Erythroblast (primary cell): ENCODE measurements at regions not wholly inside any gene's neighbourhood (a gene's known extent, or its start where the extent isn't known, plus 50 kb on each side); places are given as distances from the start of the nearest gene placed in this dataset.

ENCODE experiments used
- DNase-seq, 2 experiments: peaks; one replicate each; lab custom pipeline; 2025; lab: John Stamatoyannopoulos, UW
- GATA1 ChIP-seq: IDR thresholded peaks from 2 replicates; pipeline ENCODE4 v1.6.1; 2011; ENCODE audit warnings: low read depth, mild to moderate bottlenecking, control low read depth, low read length, moderate library complexity
- POLR2A ChIP-seq: IDR thresholded peaks from 2 replicates; pipeline ENCODE4 v1.6.1; 2011; ENCODE audit warnings: mild to moderate bottlenecking, low read length

- no peak for TF ChIP-seq POLR2A
- TF ChIP-seq GATA1, result no peak
These were observed 545.0 kb upstream of the EPHA7 start for GRCh38 chr6:93964321-93964720.

GRCh38 chr6:93962566-93962965 lies 543.2 kb upstream of the EPHA7 start:
- TF ChIP-seq GATA1, result no peak
- no peak for TF ChIP-seq POLR2A
- DNase-seq, result no peak

More at GRCh38 chr6:93964321-93964720, 545.0 kb upstream of the EPHA7 start:
- no peak for DNase-seq

GRCh38 chr6:93954584-93954983 lies 535.2 kb upstream of the EPHA7 start:
- DNase-seq, result no peak
- TF ChIP-seq POLR2A (no peak), GATA1 (no peak)

DNA sequence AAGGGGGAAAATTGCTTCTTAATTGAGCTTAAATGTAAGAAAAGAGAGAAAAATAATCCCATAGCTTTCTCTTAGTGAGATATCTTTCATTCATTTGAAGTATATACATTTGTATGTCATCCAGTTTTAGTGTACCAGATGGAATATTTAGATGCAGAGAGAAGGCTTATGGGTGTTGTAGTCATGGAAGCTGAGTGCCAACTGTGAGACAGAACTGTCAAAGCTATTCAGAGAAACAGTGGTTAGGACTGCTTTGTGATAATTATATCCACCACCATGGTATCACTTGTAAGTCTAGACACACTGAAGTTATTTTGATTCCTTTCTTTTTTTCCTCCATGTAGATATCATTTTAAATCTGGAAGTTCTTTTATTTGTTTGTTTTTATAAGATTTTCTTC lies 524.3 kb upstream of the EPHA7 start:
- no peak for TF ChIP-seq GATA1
- no peak for TF ChIP-seq POLR2A
- no peak for DNase-seq

- no peak for DNase-seq
- TF ChIP-seq POLR2A (no peak), GATA1 (no peak)
These were observed 521.0 kb upstream of the EPHA7 start for GRCh38 chr6:93940381-93940780.

- no peak for DNase-seq
- TF ChIP-seq GATA1 (no peak), POLR2A (no peak)
These were observed 512.8 kb upstream of the EPHA7 start for GRCh38 chr6:93932175-93932574.

DNA sequence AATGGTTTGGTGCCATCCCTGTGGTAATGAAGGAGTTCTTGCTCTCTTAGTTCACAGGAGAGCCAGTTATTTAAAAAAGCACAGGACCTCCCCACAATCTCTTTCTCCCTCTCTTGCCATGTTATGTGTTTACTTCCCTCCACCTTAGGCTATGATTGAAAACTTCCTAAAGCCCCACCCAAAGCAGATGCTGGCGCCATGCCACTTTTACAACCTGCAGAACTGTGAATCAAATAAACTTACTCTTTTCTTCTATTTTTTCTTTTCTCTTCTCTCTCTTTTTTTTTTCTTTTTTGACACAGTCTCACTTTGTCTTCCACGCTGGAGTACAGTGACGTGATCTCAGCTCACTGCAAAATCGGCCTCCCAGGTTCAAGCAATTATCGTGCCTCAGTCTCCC lies 508.4 kb upstream of the EPHA7 start:
- no peak for DNase-seq
- TF ChIP-seq GATA1 (no peak), POLR2A (no peak)

GRCh38 chr6:93919365-93919764 lies 500.0 kb upstream of the EPHA7 start:
- DNase-seq, result no peak
- TF ChIP-seq POLR2A (no peak), GATA1 (no peak)

DNA sequence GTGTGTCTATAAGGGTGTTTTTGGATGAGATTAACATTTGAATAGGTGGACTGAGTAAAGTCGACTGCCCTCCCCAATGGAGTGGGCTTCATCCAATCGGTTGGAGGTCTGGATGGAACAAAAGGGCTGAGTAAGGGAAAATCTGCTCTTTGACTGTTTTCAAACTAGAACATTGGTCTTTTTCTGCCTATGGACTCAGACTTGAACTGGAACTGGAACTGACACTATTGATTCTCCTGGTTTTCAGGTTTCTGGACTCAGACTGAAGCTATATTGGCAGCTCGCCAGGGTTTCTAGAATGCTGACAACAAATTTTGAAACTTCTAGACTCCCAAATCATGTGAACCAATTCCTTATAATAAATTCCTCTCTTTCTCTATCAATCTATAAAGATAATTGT lies 498.9 kb upstream of the EPHA7 start:
- no peak for DNase-seq
- TF ChIP-seq GATA1 (no peak), POLR2A (no peak)

GRCh38 chr6:93917216-93917615 lies 497.9 kb upstream of the EPHA7 start:
- DNase-seq, result no peak
- no peak for TF ChIP-seq GATA1
- TF ChIP-seq POLR2A, result no peak

- no peak for TF ChIP-seq POLR2A
- no peak for TF ChIP-seq GATA1
- DNase-seq, result no peak
These were observed 497.4 kb upstream of the EPHA7 start for GRCh38 chr6:93916716-93917115.

DNA sequence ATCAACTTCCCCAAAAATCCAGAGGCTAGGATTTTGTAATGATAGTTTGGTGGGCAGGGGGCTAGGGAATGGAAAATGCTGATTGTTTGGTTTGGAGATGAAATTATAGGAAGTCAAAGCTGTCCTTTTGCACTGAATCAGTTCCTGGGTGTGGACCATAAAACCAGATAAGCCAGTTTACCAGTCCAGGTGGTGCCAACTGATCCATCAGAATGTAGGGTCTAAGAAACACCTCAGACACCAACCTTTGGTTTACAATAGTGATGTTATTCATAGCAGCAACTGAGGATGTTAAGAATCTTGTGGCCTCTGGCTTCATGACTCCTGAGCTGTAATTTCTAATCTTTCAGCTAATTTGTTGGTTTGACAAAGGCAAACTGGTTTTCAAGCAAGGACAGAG lies 496.6 kb upstream of the EPHA7 start:
- TF ChIP-seq POLR2A (no peak), GATA1 (no peak)
- DNase-seq, result no peak

- no peak for TF ChIP-seq POLR2A
- TF ChIP-seq GATA1, result no peak
- DNase-seq, result no peak
These were observed 483.2 kb upstream of the EPHA7 start for GRCh38 chr6:93902517-93902916.

- DNase-seq, result no peak
- TF ChIP-seq POLR2A (no peak), GATA1 (no peak)
These were observed 480.8 kb upstream of the EPHA7 start for GRCh38 chr6:93900142-93900541.

DNA sequence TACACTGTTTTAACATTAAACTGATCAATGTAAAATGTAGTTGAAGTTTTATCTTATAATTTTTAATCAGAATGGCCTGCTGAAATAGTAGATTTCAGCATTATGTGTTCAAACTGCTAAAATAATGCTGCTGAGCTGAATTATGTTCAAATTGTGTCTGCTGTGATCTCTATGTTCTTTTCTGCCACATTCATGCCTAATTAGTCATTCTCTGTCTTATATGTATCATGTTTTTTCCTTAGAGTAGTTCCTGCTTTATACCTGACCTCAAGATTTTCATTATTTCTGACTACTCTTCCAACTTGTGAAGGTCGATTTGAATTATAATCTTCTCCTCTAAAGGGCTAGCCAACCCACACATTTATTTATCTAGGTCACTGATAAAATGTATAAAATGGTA lies 476.7 kb upstream of the EPHA7 start:
- DNase-seq, result no peak
- no peak for TF ChIP-seq POLR2A
- TF ChIP-seq GATA1, result no peak
